Gastrocnemius medialis (tissue), 4 donors: ENCODE measurements at regions not wholly inside any gene's neighbourhood (a gene's known extent, or its start where the extent isn't known, plus 50 kb on each side); places are given as distances from the start of the nearest gene placed in this dataset.

Experiments
- ATAC-seq, 2 donors: fragments of 150-250 bp; one replicate each; pipeline ENCODE4 v1.9.1; 2016
- DNase-seq, 2 donors: peaks; one replicate each; pipeline ENCODE4 v3.0.0-alpha.2; 2019
- H3K27ac ChIP-seq, 4 donors: fragments of 200-600 bp; sonication (generic); 1 replicate in 1 of 4; 2 replicates in 3 of 4; pipeline ENCODE4 v1.5.1; 2016 to 2018; ENCODE audit warnings: mild to moderate bottlenecking in 2 of 4, moderate library complexity in 1 of 4
- H3K27me3 ChIP-seq, 3 donors: fragments of 200-600 bp; sonication (generic) in 2 of 3; 1 replicate in 1 of 3; 2 replicates in 2 of 3; pipeline versions ENCODE4 v1.5.1 to v1.6.0; 2016 to 2019; ENCODE audit warnings: mild to moderate bottlenecking in 1 of 3, moderate library complexity in 1 of 3
- H3K36me3 ChIP-seq, 2 donors: fragments of 200-600 bp; sonication (generic) in 1 of 2; one replicate each; pipeline ENCODE4 v1.5.1; 2017 to 2018
- H3K4me1 ChIP-seq, 2 donors: fragments of 200-600 bp; sonication (generic) in 1 of 2; one replicate each; pipeline ENCODE4 v1.5.1; 2016 to 2017; ENCODE audit warnings: mild to moderate bottlenecking in 2 of 2
- H3K4me3 ChIP-seq, 4 donors: fragments of 200-600 bp; sonication (generic) in 3 of 4; 1 replicate in 1 of 4; 2 replicates in 3 of 4; pipeline ENCODE4 v1.5.1; 2016 to 2019; ENCODE audit warnings: mild to moderate bottlenecking in 2 of 4
- H3K9me3 ChIP-seq, 3 donors: fragments of 200-600 bp; sonication (generic) in 2 of 3; 1 replicate in 1 of 3; 2 replicates in 2 of 3; pipeline ENCODE4 v1.5.1; 2016 to 2019
- CTCF ChIP-seq, 5 experiments: fragments of 450-650 bp in 3 of 5; fragments of 200-600 bp in 2 of 5; sonication (generic) in 2 of 5; IDR thresholded peaks in 4 of 5; conservative IDR thresholded peaks in 1 of 5; 1 replicate in 4 of 5; 2 replicates in 1 of 5; pipeline ENCODE4 v1.5.1; 2016 to 2019; ENCODE audit warnings: antibody characterized with exemption in 5 of 5, mild to moderate bottlenecking in 3 of 5, moderate library complexity in 3 of 5
- POLR2A ChIP-seq, 2 donors: fragments of 450-650 bp; IDR thresholded peaks; one replicate each; pipeline ENCODE4 v1.6.1; 2017; ENCODE audit warnings: antibody characterized with exemption in 2 of 2, mild to moderate bottlenecking in 2 of 2, moderate library complexity in 2 of 2
- in situ Hi-C, 4 donors: fragments of 200-750 bp; cut with MboI; loops; one replicate each; pipeline versions ENCODE4 v1.15.0 to v1.8.0; 2017; ENCODE audit warnings: low sequenced_read_pairs in 4 of 4
- intact Hi-C: fragments of 100-400 bp; cut with DNase I; formaldehyde crosslinking; loops from one replicate; pipeline ENCODE4 v1.15.1; 2023; ENCODE audit warnings: low total_unique reads

GRCh38 chr17:63181856-63182255 is 215.8 kb downstream of the TANC2 start:
- no peaks in the 10 kb centered on the region for H3K4me1 ChIP-seq
- H3K27ac ChIP-seq = no peak overlapping the region
- H3K36me3 ChIP-seq = no peaks in the 10 kb centered on the region
- in situ Hi-C loops (no loop called here), intact Hi-C loops (no loop called here)
- ATAC-seq = no peak
- DNase-seq = no peak
- no peak overlapping the region for H3K4me3 ChIP-seq
- no peaks in the 10 kb centered on the region for H3K9me3 ChIP-seq
- H3K27me3 ChIP-seq = no peaks in the 10 kb centered on the region
- TF ChIP-seq CTCF (IDR thresholded peaks at IDR 0.05 in 4 of 5, conservative IDR thresholded peaks at IDR 0.05 in 1 of 5) = no peak
- no peak for TF ChIP-seq POLR2A (IDR thresholded peaks at IDR 0.05)

GRCh38 chr17:63185420-63185819 is 219.4 kb downstream of the TANC2 start:
- no peak for TF ChIP-seq POLR2A (IDR thresholded peaks at IDR 0.05)
- Histone ChIP-seq H3K4me1 (no peaks in the 10 kb centered on the region), H3K27ac (no peak overlapping the region), H3K4me3 (no peak overlapping the region), H3K36me3 (no peaks in the 10 kb centered on the region), H3K9me3 (no peaks in the 10 kb centered on the region), H3K27me3 (no peaks in the 10 kb centered on the region)
- in situ Hi-C loops (no loop called here), intact Hi-C loops (no loop called here)
- DNase-seq = no peak
- no peak for ATAC-seq

GRCh38 chr17:63189082-63189481 is 223.0 kb downstream of the TANC2 start:
- Histone ChIP-seq H3K4me3 (no peak overlapping the region), H3K27me3 (no peaks in the 10 kb centered on the region), H3K36me3 (no peaks in the 10 kb centered on the region), H3K27ac (no peak overlapping the region), H3K9me3 (no peaks in the 10 kb centered on the region), H3K4me1 (no peaks in the 10 kb centered on the region)
- intact Hi-C loops (no loop called here), in situ Hi-C loops (no loop called here)
- DNase-seq (no peak), ATAC-seq (no peak)
- TF ChIP-seq CTCF (IDR thresholded peaks at IDR 0.05 in 4 of 5, conservative IDR thresholded peaks at IDR 0.05 in 1 of 5) = no peak

- Histone ChIP-seq H3K36me3 (no peaks in the 10 kb centered on the region), H3K9me3 (no peaks in the 10 kb centered on the region), H3K27ac (no peak overlapping the region), H3K27me3 (no peaks in the 10 kb centered on the region), H3K4me1 (no peaks in the 10 kb centered on the region), H3K4me3 (no peak overlapping the region)
- DNase-seq (no peak), ATAC-seq (no peak)
- TF ChIP-seq CTCF (IDR thresholded peaks at IDR 0.05 in 4 of 5, conservative IDR thresholded peaks at IDR 0.05 in 1 of 5) = no peak
- no peak for TF ChIP-seq POLR2A (IDR thresholded peaks at IDR 0.05)
- intact Hi-C loops = no loop called here
- in situ Hi-C loops = no loop called here
These were observed 223.9 kb downstream of the TANC2 start for GRCh38 chr17:63189930-63190329.

- H3K36me3 ChIP-seq = no peaks in the 10 kb centered on the region
- no peaks in the 10 kb centered on the region for H3K27me3 ChIP-seq
- no peak overlapping the region for H3K4me3 ChIP-seq
- no peak for TF ChIP-seq POLR2A (IDR thresholded peaks at IDR 0.05)
- no peak for TF ChIP-seq CTCF (IDR thresholded peaks at IDR 0.05 in 4 of 5, conservative IDR thresholded peaks at IDR 0.05 in 1 of 5)
- no peaks in the 10 kb centered on the region for H3K4me1 ChIP-seq
- DNase-seq = no peak
- no peak for ATAC-seq
- intact Hi-C loops (no loop called here), in situ Hi-C loops (no loop called here)
- no peak overlapping the region for H3K27ac ChIP-seq
- no peaks in the 10 kb centered on the region for H3K9me3 ChIP-seq
These were observed 224.9 kb downstream of the TANC2 start for GRCh38 chr17:63190821-63191370.
